Liver (tissue), 8 donors: ENCODE measurements at regions not wholly inside any gene's neighbourhood (a gene's known extent, or its start where the extent isn't known, plus 50 kb on each side); places are given as distances from the start of the nearest gene placed in this dataset.

Experiments
- DNase-seq: peaks from one replicate; pipeline ENCODE4 v3.0.0-alpha.2; 2017; ENCODE audit warnings: low spot score
- H3K27ac ChIP-seq, 2 donors: one replicate each; pipeline ENCODE4 v1.7.0; 2013; ENCODE audit warnings: inconsistent platforms in 2 of 2, low read length in 2 of 2, control low read depth in 1 of 2, low read depth in 1 of 2, mild to moderate bottlenecking in 1 of 2
- H3K27me3 ChIP-seq, 4 donors: one replicate each; pipeline versions ENCODE4 v1.6.1 to v1.7.0; 2013; ENCODE audit warnings: low read length in 3 of 4, inconsistent platforms in 1 of 4, mild to moderate bottlenecking in 1 of 4, moderate library complexity in 1 of 4; ENCODE audit not compliant: control insufficient read depth in 4 of 4, insufficient read depth in 4 of 4
- H3K36me3 ChIP-seq, 4 donors: one replicate each; pipeline versions ENCODE4 v1.6.1 to v1.7.0; 2013; ENCODE audit warnings: low read length in 3 of 4, mild to moderate bottlenecking in 3 of 4, low read depth in 1 of 4, moderate library complexity in 1 of 4; ENCODE audit not compliant: control insufficient read depth in 4 of 4, insufficient read depth in 3 of 4
- H3K4me1 ChIP-seq, 4 donors: one replicate each; pipeline versions ENCODE4 v1.6.1 to v1.7.0; 2013; ENCODE audit warnings: low read length in 3 of 4, mild to moderate bottlenecking in 3 of 4, moderate library complexity in 1 of 4; ENCODE audit not compliant: control insufficient read depth in 4 of 4, insufficient read depth in 4 of 4
- H3K4me3 ChIP-seq, 3 donors: one replicate each; pipeline versions ENCODE4 v1.6.1 to v1.7.0; 2013; ENCODE audit warnings: low read length in 3 of 3, control low read depth in 1 of 3, low read depth in 1 of 3, mild to moderate bottlenecking in 1 of 3
- H3K9ac ChIP-seq, 2 donors: one replicate each; pipeline ENCODE4 v1.7.0; 2013; ENCODE audit warnings: low read length in 2 of 2, mild to moderate bottlenecking in 2 of 2, moderate library complexity in 2 of 2, control low read depth in 1 of 2, low read depth in 1 of 2
- H3K9me3 ChIP-seq, 4 donors: one replicate each; pipeline versions ENCODE4 v1.6.1 to v1.7.0; 2013; ENCODE audit warnings: low read length in 3 of 4; ENCODE audit not compliant: control insufficient read depth in 4 of 4
- EGR1 ChIP-seq, 2 donors: IDR thresholded peaks; 2 replicates each; pipeline ENCODE4 v1.6.1; 2016 to 2018; ENCODE audit warnings: antibody characterized with exemption in 2 of 2, low read depth in 2 of 2
- FOXA1 ChIP-seq: IDR thresholded peaks from 2 replicates; pipeline ENCODE4 v1.6.1; 2016; ENCODE audit warnings: antibody characterized with exemption
- FOXA2 ChIP-seq: IDR thresholded peaks from 2 replicates; pipeline ENCODE4 v1.6.1; 2016; ENCODE audit warnings: antibody characterized with exemption
- GABPA ChIP-seq, 2 donors: IDR thresholded peaks in 1 of 2; conservative IDR thresholded peaks in 1 of 2; 2 replicates each; pipeline ENCODE4 v1.6.1; 2016; ENCODE audit warnings: antibody characterized with exemption in 2 of 2, mild to moderate bottlenecking in 1 of 2, moderate library complexity in 1 of 2
- HNF4A ChIP-seq, 2 donors: conservative IDR thresholded peaks; 2 replicates each; pipeline ENCODE4 v1.6.1; 2016; ENCODE audit warnings: antibody characterized with exemption in 2 of 2, mild to moderate bottlenecking in 2 of 2
- HNF4G ChIP-seq: IDR thresholded peaks from 2 replicates; pipeline ENCODE4 v1.6.1; 2016; ENCODE audit warnings: antibody characterized with exemption
- JUND ChIP-seq, 2 donors: IDR thresholded peaks; 2 replicates each; pipeline ENCODE4 v1.6.1; 2016; ENCODE audit warnings: antibody characterized with exemption in 2 of 2
- NR2F2 ChIP-seq: IDR thresholded peaks from 2 replicates; pipeline ENCODE4 v1.6.1; 2016; ENCODE audit warnings: antibody characterized with exemption
- RAD21 ChIP-seq, 2 donors: IDR thresholded peaks; 2 replicates each; pipeline ENCODE4 v1.6.1; 2016; ENCODE audit warnings: antibody characterized with exemption in 2 of 2, mild to moderate bottlenecking in 2 of 2
- RXRA ChIP-seq, 2 donors: IDR thresholded peaks; 2 replicates each; pipeline ENCODE4 v1.6.1; 2017 to 2018; ENCODE audit warnings: antibody characterized with exemption in 2 of 2, mild to moderate bottlenecking in 1 of 2
- SP1 ChIP-seq: IDR thresholded peaks from 2 replicates; pipeline ENCODE4 v1.6.1; 2018; ENCODE audit warnings: antibody characterized with exemption, mild to moderate bottlenecking
- TAF1 ChIP-seq: conservative IDR thresholded peaks from 2 replicates; pipeline ENCODE4 v1.6.1; 2016; ENCODE audit warnings: antibody characterized with exemption, mild to moderate bottlenecking
- WGBS: extraction: QIAGEN DNeasy Blood & Tissue Kit; methylation state at CpG from one replicate; pipeline ENCODE4 v1.1.7; 2013; 5-methylcytosine and 5-hydroxymethylcytosine counted together
- TF ChIP-seq, protein P1 (sequence below): IDR thresholded peaks from 2 replicates; pipeline ENCODE4 v1.6.1; 2016; ENCODE audit warnings: antibody characterized with exemption
- TF ChIP-seq, protein P2 (sequence below): IDR thresholded peaks from 2 replicates; pipeline ENCODE4 v1.6.1; 2016; ENCODE audit warnings: antibody characterized with exemption
- TF ChIP-seq, protein P3 (sequence below): fragments of 150-350 bp; IDR thresholded peaks from 2 replicates; pipeline ENCODE4 v1.5.1; 2017; ENCODE audit warnings: improper control_type of control experiment, low read depth, low read length; ENCODE audit not compliant: missing input control
- TF ChIP-seq, protein P4 (sequence below): IDR thresholded peaks from 2 replicates; pipeline ENCODE4 v1.6.1; 2016; ENCODE audit warnings: antibody characterized with exemption, mild to moderate bottlenecking
- TF ChIP-seq, protein P5 (sequence below): IDR thresholded peaks from 2 replicates; pipeline ENCODE4 v1.6.1; 2016; ENCODE audit warnings: antibody characterized with exemption
- donor health status: healthy.
- donor health status: healthy.
- donor health status: healthy.
- donor health status: healthy.
- donor health status: healthy.

DNA sequence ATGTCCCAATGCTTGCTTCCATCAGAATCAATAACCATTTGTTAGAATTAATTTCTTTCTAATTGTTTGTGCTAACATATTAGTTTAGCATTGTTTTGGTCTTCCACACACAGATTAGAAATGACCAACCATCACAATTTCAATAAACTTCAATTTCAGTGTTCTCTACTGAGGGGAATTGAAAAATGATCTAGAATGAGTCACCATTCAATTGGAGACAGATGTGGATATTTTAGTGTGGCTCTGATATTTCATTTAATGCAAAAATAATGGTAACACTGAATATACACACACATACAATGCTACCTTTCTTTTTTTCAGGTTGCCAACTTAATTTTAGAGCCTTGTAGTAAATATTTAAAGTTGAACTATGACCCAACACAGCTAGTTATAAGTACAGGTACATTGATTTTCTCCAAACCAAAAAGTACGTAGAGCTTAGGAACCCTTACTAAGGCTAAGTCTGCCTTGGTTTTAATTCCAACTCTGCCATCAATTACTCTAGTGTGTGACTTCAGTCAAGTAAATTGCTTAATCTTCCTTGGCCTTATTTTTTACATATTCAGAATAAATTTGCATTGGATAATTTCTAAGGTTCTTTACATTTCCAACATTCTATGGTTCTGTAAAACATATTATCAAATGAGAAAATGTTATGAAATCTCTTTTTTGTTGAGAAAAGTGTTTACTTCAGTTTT, 143.9 kb downstream of the DMRTA1 start:
- H3K4me1 ChIP-seq, result peaks cover 0 to 5% (median 0%) of the 10 kb centered on the region in 4 donors
- no peaks in the 10 kb centered on the region for H3K9me3 ChIP-seq
- no peak overlapping the region for H3K4me3 ChIP-seq
- H3K27ac ChIP-seq, result no peak overlapping the region
- DNase-seq, result no peak
- no peaks in the 10 kb centered on the region for H3K36me3 ChIP-seq
- no peaks in the 10 kb centered on the region for H3K27me3 ChIP-seq
- 61% methylated on average over 1 of the region's 1 CpG for WGBS
- no peak overlapping the region for H3K9ac ChIP-seq
- TF ChIP-seq JUND (IDR thresholded peaks at IDR 0.05) (no peak), HNF4G (no peak), GABPA (IDR thresholded peaks at IDR 0.05 in 1 of 2, conservative IDR thresholded peaks at IDR 0.05 in 1 of 2) (no peak), EGR1 (IDR thresholded peaks at IDR 0.05; ENCODE audit: low read depth in 2 of 2) (no peak), HNF4A (conservative IDR thresholded peaks at IDR 0.05) (no peak), SP1 (no peak), NR2F2 (no peak), RXRA (IDR thresholded peaks at IDR 0.05) (no peak), TAF1 (no peak), RAD21 (IDR thresholded peaks at IDR 0.05) (no peak), FOXA1 (no peak), FOXA2 (no peak)
- TF ChIP-seq, protein P1, sequence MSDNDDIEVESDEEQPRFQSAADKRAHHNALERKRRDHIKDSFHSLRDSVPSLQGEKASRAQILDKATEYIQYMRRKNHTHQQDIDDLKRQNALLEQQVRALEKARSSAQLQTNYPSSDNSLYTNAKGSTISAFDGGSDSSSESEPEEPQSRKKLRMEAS, result no peak
- TF ChIP-seq, protein P2, sequence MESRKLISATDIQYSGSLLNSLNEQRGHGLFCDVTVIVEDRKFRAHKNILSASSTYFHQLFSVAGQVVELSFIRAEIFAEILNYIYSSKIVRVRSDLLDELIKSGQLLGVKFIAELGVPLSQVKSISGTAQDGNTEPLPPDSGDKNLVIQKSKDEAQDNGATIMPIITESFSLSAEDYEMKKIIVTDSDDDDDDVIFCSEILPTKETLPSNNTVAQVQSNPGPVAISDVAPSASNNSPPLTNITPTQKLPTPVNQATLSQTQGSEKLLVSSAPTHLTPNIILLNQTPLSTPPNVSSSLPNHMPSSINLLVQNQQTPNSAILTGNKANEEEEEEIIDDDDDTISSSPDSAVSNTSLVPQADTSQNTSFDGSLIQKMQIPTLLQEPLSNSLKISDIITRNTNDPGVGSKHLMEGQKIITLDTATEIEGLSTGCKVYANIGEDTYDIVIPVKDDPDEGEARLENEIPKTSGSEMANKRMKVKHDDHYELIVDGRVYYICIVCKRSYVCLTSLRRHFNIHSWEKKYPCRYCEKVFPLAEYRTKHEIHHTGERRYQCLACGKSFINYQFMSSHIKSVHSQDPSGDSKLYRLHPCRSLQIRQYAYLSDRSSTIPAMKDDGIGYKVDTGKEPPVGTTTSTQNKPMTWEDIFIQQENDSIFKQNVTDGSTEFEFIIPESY, result no peak
- TF ChIP-seq, protein P3, sequence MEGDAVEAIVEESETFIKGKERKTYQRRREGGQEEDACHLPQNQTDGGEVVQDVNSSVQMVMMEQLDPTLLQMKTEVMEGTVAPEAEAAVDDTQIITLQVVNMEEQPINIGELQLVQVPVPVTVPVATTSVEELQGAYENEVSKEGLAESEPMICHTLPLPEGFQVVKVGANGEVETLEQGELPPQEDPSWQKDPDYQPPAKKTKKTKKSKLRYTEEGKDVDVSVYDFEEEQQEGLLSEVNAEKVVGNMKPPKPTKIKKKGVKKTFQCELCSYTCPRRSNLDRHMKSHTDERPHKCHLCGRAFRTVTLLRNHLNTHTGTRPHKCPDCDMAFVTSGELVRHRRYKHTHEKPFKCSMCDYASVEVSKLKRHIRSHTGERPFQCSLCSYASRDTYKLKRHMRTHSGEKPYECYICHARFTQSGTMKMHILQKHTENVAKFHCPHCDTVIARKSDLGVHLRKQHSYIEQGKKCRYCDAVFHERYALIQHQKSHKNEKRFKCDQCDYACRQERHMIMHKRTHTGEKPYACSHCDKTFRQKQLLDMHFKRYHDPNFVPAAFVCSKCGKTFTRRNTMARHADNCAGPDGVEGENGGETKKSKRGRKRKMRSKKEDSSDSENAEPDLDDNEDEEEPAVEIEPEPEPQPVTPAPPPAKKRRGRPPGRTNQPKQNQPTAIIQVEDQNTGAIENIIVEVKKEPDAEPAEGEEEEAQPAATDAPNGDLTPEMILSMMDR, result no peak
- TF ChIP-seq, protein P4, sequence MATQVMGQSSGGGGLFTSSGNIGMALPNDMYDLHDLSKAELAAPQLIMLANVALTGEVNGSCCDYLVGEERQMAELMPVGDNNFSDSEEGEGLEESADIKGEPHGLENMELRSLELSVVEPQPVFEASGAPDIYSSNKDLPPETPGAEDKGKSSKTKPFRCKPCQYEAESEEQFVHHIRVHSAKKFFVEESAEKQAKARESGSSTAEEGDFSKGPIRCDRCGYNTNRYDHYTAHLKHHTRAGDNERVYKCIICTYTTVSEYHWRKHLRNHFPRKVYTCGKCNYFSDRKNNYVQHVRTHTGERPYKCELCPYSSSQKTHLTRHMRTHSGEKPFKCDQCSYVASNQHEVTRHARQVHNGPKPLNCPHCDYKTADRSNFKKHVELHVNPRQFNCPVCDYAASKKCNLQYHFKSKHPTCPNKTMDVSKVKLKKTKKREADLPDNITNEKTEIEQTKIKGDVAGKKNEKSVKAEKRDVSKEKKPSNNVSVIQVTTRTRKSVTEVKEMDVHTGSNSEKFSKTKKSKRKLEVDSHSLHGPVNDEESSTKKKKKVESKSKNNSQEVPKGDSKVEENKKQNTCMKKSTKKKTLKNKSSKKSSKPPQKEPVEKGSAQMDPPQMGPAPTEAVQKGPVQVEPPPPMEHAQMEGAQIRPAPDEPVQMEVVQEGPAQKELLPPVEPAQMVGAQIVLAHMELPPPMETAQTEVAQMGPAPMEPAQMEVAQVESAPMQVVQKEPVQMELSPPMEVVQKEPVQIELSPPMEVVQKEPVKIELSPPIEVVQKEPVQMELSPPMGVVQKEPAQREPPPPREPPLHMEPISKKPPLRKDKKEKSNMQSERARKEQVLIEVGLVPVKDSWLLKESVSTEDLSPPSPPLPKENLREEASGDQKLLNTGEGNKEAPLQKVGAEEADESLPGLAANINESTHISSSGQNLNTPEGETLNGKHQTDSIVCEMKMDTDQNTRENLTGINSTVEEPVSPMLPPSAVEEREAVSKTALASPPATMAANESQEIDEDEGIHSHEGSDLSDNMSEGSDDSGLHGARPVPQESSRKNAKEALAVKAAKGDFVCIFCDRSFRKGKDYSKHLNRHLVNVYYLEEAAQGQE, result no peak
- TF ChIP-seq, protein P5, sequence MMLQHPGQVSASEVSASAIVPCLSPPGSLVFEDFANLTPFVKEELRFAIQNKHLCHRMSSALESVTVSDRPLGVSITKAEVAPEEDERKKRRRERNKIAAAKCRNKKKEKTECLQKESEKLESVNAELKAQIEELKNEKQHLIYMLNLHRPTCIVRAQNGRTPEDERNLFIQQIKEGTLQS, result no peak
